ENCODE measurements at regions not wholly inside any gene's neighbourhood (a gene's known extent, or its start where the extent isn't known, plus 50 kb on each side); places are given as distances from the start of the nearest gene placed in this dataset.

- no peaks in the 10 kb centered on the region for H3K27me3 ChIP-seq (ENCODE audit: control insufficient read depth in 4 of 4, insufficient read depth in 4 of 4, low read length in 3 of 4)
- no peak for TF ChIP-seq RAD21 (IDR thresholded peaks at IDR 0.05)
- no peak for TF ChIP-seq HNF4G (IDR thresholded peaks at IDR 0.05)
- no peak for TF ChIP-seq MAX (IDR thresholded peaks at IDR 0.05)
- TF ChIP-seq FOXA1 (IDR thresholded peaks at IDR 0.05) = no peak
- DNase-seq (ENCODE audit: low spot score) = no peak
- no peaks in the 10 kb centered on the region for H3K36me3 ChIP-seq (ENCODE audit: control insufficient read depth in 4 of 4, insufficient read depth in 3 of 4, low read depth in 1 of 4, low read length in 3 of 4)
- WGBS = 55% methylated on average over 3 of the region's 3 CpGs
- H3K4me1 ChIP-seq (ENCODE audit: control insufficient read depth in 4 of 4, insufficient read depth in 4 of 4, low read length in 3 of 4) = peaks cover 0 to 2% (median 0%) of the 10 kb centered on the region in 4 donors
- H3K9ac ChIP-seq (ENCODE audit: low read depth in 1 of 2, low read length in 2 of 2) = no peak overlapping the region
- H3K9me3 ChIP-seq (ENCODE audit: control insufficient read depth in 4 of 4, low read length in 3 of 4) = no peaks in the 10 kb centered on the region
- no peak overlapping the region for H3K27ac ChIP-seq (ENCODE audit: low read depth in 1 of 2, low read length in 2 of 2)
- no peak overlapping the region for H3K4me3 ChIP-seq (ENCODE audit: low read depth in 1 of 3, low read length in 3 of 3)
Observed at GRCh38 chr7:47028284-47028683, 553.6 kb downstream of the TNS3 start.

- Histone ChIP-seq H3K4me3 (ENCODE audit: low read depth in 1 of 3, low read length in 3 of 3) (no peak overlapping the region), H3K4me1 (ENCODE audit: control insufficient read depth in 4 of 4, insufficient read depth in 4 of 4, low read length in 3 of 4) (peaks cover 0 to 2% (median 0%) of the 10 kb centered on the region in 4 donors), H3K27me3 (ENCODE audit: control insufficient read depth in 4 of 4, insufficient read depth in 4 of 4, low read length in 3 of 4) (no peaks in the 10 kb centered on the region), H3K9ac (ENCODE audit: low read depth in 1 of 2, low read length in 2 of 2) (no peak overlapping the region), H3K27ac (ENCODE audit: low read depth in 1 of 2, low read length in 2 of 2) (no peak overlapping the region), H3K36me3 (ENCODE audit: control insufficient read depth in 4 of 4, insufficient read depth in 3 of 4, low read depth in 1 of 4, low read length in 3 of 4) (no peaks in the 10 kb centered on the region), H3K9me3 (ENCODE audit: control insufficient read depth in 4 of 4, low read length in 3 of 4) (no peaks in the 10 kb centered on the region)
- no peak for DNase-seq (ENCODE audit: low spot score)
- TF ChIP-seq FOXA1 (IDR thresholded peaks at IDR 0.05) = no peak
- no peak for TF ChIP-seq HNF4G (IDR thresholded peaks at IDR 0.05)
- no peak for TF ChIP-seq GABPA (IDR thresholded peaks at IDR 0.05 in 1 of 2, conservative IDR thresholded peaks at IDR 0.05 in 1 of 2)
- no peak for TF ChIP-seq TAF1 (conservative IDR thresholded peaks at IDR 0.05)
- TF ChIP-seq FOXA2 (IDR thresholded peaks at IDR 0.05) = no peak
- TF ChIP-seq SP1 (IDR thresholded peaks at IDR 0.05) = no peak
- no peak for TF ChIP-seq REST (IDR thresholded peaks at IDR 0.05)
- no peak for TF ChIP-seq NR2F2 (IDR thresholded peaks at IDR 0.05)
- TF ChIP-seq YY1 (IDR thresholded peaks at IDR 0.05) = no peak
- no peak for TF ChIP-seq RAD21 (IDR thresholded peaks at IDR 0.05)
- TF ChIP-seq CTCF (IDR thresholded peaks at IDR 0.05; ENCODE audit: low read depth, low read length, missing input control) = no peak
- TF ChIP-seq ATF3 (IDR thresholded peaks at IDR 0.05) = no peak
- no peak for TF ChIP-seq EGR1 (IDR thresholded peaks at IDR 0.05; ENCODE audit: low read depth in 2 of 2)
- no peak for TF ChIP-seq RXRA (IDR thresholded peaks at IDR 0.05)
- WGBS = 92% methylated on average over 2 of the region's 2 CpGs
Observed at GRCh38 chr7:47027695-47028240, 554.1 kb downstream of the TNS3 start.

Data from liver (tissue), 8 donors.